DND-41 (cell line): ENCODE measurements at regions not wholly inside any gene's neighbourhood (a gene's known extent, or its start where the extent isn't known, plus 50 kb on each side); places are given as distances from the start of the nearest gene placed in this dataset.

Experiments used
- ATAC-seq: fragments of 200-7000 bp; cut with Tn5 transposase; 3 replicates; pipeline ENCODE4 v1.9.1; 2021; ENCODE audit warnings: low read depth; ENCODE audit not compliant: insufficient read depth
- DNase-seq: peaks from one replicate; pipeline ENCODE4 v3.0.0-alpha.2; 2020
- H2AFZ ChIP-seq: 2 replicates; pipeline ENCODE4 v1.6.0; 2012; ENCODE audit warnings: low read depth, low read length
- H3K27ac ChIP-seq: 2 replicates; pipeline ENCODE4 v1.5.1; 2012; ENCODE audit warnings: low read length, inconsistent platforms
- H3K27me3 ChIP-seq: fragments of 200-600 bp; sonication (generic); 2 replicates; pipeline ENCODE4 v1.6.0; 2012; ENCODE audit warnings: low read length, mild to moderate bottlenecking, inconsistent platforms; ENCODE audit not compliant: insufficient read depth, poor library complexity
- H3K36me3 ChIP-seq: 2 replicates; pipeline ENCODE4 v1.5.1; 2012; ENCODE audit warnings: low read length, inconsistent platforms; ENCODE audit not compliant: insufficient read depth
- H3K4me1 ChIP-seq: 2 replicates; pipeline ENCODE4 v1.5.1; 2012; ENCODE audit warnings: mild to moderate bottlenecking, low read length; ENCODE audit not compliant: insufficient read depth
- H3K4me2 ChIP-seq: 2 replicates; pipeline ENCODE4 v1.6.0; 2012; ENCODE audit warnings: mild to moderate bottlenecking, moderate library complexity, low read length, inconsistent platforms; ENCODE audit not compliant: insufficient read depth
- H3K4me3 ChIP-seq, 2 experiments: fragments of 200-600 bp in 1 of 2; shearing (Covaris generic) in 1 of 2; 2 replicates each; pipeline ENCODE4 v1.5.1; 2012 to 2016; ENCODE audit warnings: inconsistent platforms in 2 of 2, low read length in 2 of 2, mild to moderate bottlenecking in 2 of 2, low read depth in 1 of 2, moderate library complexity in 1 of 2
- H3K79me2 ChIP-seq: 2 replicates; pipeline ENCODE4 v1.6.0; 2012; ENCODE audit warnings: low read length, inconsistent platforms; ENCODE audit not compliant: insufficient read depth
- H3K9ac ChIP-seq: 2 replicates; pipeline ENCODE4 v1.6.0; 2012; ENCODE audit warnings: low read depth, mild to moderate bottlenecking, inconsistent platforms, low read length, moderate library complexity
- H3K9me3 ChIP-seq: 2 replicates; pipeline ENCODE4 v1.5.1; 2012; ENCODE audit warnings: low read length, moderate library complexity, mild to moderate bottlenecking, inconsistent platforms; ENCODE audit not compliant: insufficient read depth, severe bottlenecking
- H4K20me1 ChIP-seq: 2 replicates; pipeline ENCODE4 v1.6.0; 2012; ENCODE audit warnings: low read length; ENCODE audit not compliant: insufficient read depth
- CTCF ChIP-seq: IDR thresholded peaks from 2 replicates; pipeline ENCODE4 v1.5.1; 2012; ENCODE audit warnings: borderline replicate concordance, low read length, moderate library complexity, mild to moderate bottlenecking; ENCODE audit not compliant: poor library complexity, severe bottlenecking; ENCODE audit errors: extremely low read depth
- EZH2 ChIP-seq: IDR thresholded peaks from 3 replicates; pipeline ENCODE4 v1.6.1; 2012; ENCODE audit warnings: borderline replicate concordance, low read depth, mild to moderate bottlenecking, moderate library complexity, low read length, inconsistent platforms; ENCODE audit not compliant: severe bottlenecking

GRCh38 chr5:34501840-34502239 lies 154.3 kb upstream of the RAI14 start:
- no peak overlapping the region for H3K4me2 ChIP-seq
- TF ChIP-seq EZH2 (no peak), CTCF (no peak)

GRCh38 chr5:34502581-34502980 lies 153.5 kb upstream of the RAI14 start:
- no peaks in the 10 kb centered on the region for H3K9me3 ChIP-seq
- no peak overlapping the region for H2AFZ ChIP-seq
- H3K36me3 ChIP-seq: no peaks in the 10 kb centered on the region
- DNase-seq (no peak), ATAC-seq (no peak)
- no peaks in the 10 kb centered on the region for H4K20me1 ChIP-seq
- no peaks in the 10 kb centered on the region for H3K27me3 ChIP-seq
- H3K4me1 ChIP-seq: no peaks in the 10 kb centered on the region
- H3K4me3 ChIP-seq: no peak overlapping the region
- H3K4me2 ChIP-seq: no peak overlapping the region
- H3K27ac ChIP-seq: no peak overlapping the region
- TF ChIP-seq EZH2 (no peak), CTCF (no peak)
- H3K9ac ChIP-seq: no peak overlapping the region
- no peaks in the 10 kb centered on the region for H3K79me2 ChIP-seq

More at GRCh38 chr5:34501840-34502239, 154.3 kb upstream of the RAI14 start:
- Histone ChIP-seq H3K4me1 (no peaks in the 10 kb centered on the region), H3K4me3 (no peak overlapping the region), H3K79me2 (no peaks in the 10 kb centered on the region), H3K36me3 (no peaks in the 10 kb centered on the region), H3K27me3 (no peaks in the 10 kb centered on the region), H2AFZ (no peak overlapping the region), H4K20me1 (no peaks in the 10 kb centered on the region), H3K9me3 (no peaks in the 10 kb centered on the region), H3K27ac (no peak overlapping the region), H3K9ac (no peak overlapping the region)
- DNase-seq: no peak
- no peak for ATAC-seq

- no peak overlapping the region for H3K4me2 ChIP-seq
- H2AFZ ChIP-seq: no peak overlapping the region
- H3K36me3 ChIP-seq: no peaks in the 10 kb centered on the region
- TF ChIP-seq EZH2 (no peak), CTCF (no peak)
- H3K27ac ChIP-seq: no peak overlapping the region
- no peaks in the 10 kb centered on the region for H3K27me3 ChIP-seq
- H3K9ac ChIP-seq: no peak overlapping the region
- no peaks in the 10 kb centered on the region for H3K4me1 ChIP-seq
- H3K9me3 ChIP-seq: no peaks in the 10 kb centered on the region
- H3K4me3 ChIP-seq: no peak overlapping the region
- no peak for ATAC-seq
- no peaks in the 10 kb centered on the region for H3K79me2 ChIP-seq
- no peak for DNase-seq
- no peaks in the 10 kb centered on the region for H4K20me1 ChIP-seq
Measured at GRCh38 chr5:34503379-34504253, 152.5 kb upstream of the RAI14 start.
